Gastroesophageal sphincter (tissue), 3 donors: ENCODE measurements at regions not wholly inside any gene's neighbourhood (a gene's known extent, or its start where the extent isn't known, plus 50 kb on each side); places are given as distances from the start of the nearest gene placed in this dataset.
"Not testable (repeated sequence)": the region's sequence is repeated elsewhere in the genome, so short reads cannot be mapped to it uniquely, and the experiment has no call there.

Experiments
- CTCF ChIP-seq, 4 experiments: fragments of 200-600 bp in 2 of 4; fragments of 450-650 bp in 2 of 4; sonication (generic) in 1 of 4; IDR thresholded peaks; one replicate each; pipeline ENCODE4 v1.5.1; 2017 to 2019; ENCODE audit warnings: antibody characterized with exemption in 4 of 4, mild to moderate bottlenecking in 2 of 4, moderate library complexity in 2 of 4
- EP300 ChIP-seq: sonication (generic); formaldehyde crosslinking; IDR thresholded peaks from one replicate; pipeline ENCODE4 v1.6.1; 2017; ENCODE audit warnings: antibody characterized with exemption, mild to moderate bottlenecking
- POLR2A ChIP-seq, 2 donors: fragments of 450-650 bp; IDR thresholded peaks; one replicate each; pipeline ENCODE4 v1.6.1; 2017; ENCODE audit warnings: antibody characterized with exemption in 2 of 2, mild to moderate bottlenecking in 2 of 2, moderate library complexity in 1 of 2
- POLR2AphosphoS5 ChIP-seq: sonication (generic); formaldehyde crosslinking; IDR thresholded peaks from one replicate; pipeline ENCODE4 v1.6.1; 2017; ENCODE audit warnings: antibody characterized with exemption

GRCh38 chr10:29380599-29381511 lies 92.0 kb downstream of the LYZL1 start:
- TF ChIP-seq EP300; CTCF (IDR thresholded peaks at IDR 0.05); POLR2A (IDR thresholded peaks at IDR 0.05); POLR2AphosphoS5: not testable (repeated sequence)
